ENCODE measurements at regions not wholly inside any gene's neighbourhood (a gene's known extent, or its start where the extent isn't known, plus 50 kb on each side); places are given as distances from the start of the nearest gene placed in this dataset.

DNA sequence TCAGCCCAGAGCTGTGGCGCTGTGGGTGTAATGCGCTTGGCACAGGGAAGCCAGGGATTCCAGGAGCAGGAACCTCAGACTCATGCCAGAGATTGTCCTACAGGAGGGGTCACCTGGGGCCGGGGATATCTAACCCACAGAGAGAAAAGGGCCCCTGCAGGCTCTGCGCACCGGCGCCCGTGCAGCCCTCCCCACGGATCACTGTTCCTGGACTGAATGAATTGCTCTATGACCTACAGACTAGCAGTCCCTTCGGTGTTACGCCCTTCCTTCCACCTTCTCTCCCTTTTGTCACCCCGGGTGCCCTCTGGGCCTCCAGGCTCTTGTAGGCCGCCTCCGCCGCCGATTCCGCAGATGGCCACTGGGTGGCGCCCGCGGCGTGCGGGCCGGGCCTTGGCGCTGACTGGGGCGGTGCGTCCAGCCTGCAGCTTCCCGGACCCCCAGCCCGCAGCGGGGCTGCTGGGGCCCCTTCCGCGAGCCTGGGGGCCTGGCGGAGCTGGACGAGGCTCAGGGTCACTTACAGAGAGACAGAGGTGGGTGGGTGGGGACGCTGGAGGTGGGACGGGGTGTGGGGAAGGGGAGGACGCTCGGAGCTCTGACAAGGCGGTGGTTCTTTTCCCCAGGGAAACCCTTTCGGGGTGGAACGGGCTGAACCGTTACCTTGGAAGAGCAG is 101.3 kb downstream of the IER5 start:
- no peak overlapping the region for H3K27ac ChIP-seq (ENCODE audit: control insufficient read depth, insufficient read depth, low read length)
- no peak overlapping the region for H3K9ac ChIP-seq (ENCODE audit: control insufficient read depth, extremely low read depth, insufficient read depth, low read length)
- dilution Hi-C loops (cut with MboI; ENCODE audit: extremely low pct_ligation_motif_present, low sequenced_read_pairs), result no loop called here
- H3K4me1 ChIP-seq (ENCODE audit: control insufficient read depth, extremely low read depth, insufficient read depth, low read length), result no peaks in the 10 kb centered on the region
- no peaks in the 10 kb centered on the region for H3K79me2 ChIP-seq (ENCODE audit: control insufficient read depth, insufficient read depth, low read length)
- no peak for TF ChIP-seq EZH2 (IDR thresholded peaks at IDR 0.05; ENCODE audit: low read length)
- TF ChIP-seq, protein P1, sequence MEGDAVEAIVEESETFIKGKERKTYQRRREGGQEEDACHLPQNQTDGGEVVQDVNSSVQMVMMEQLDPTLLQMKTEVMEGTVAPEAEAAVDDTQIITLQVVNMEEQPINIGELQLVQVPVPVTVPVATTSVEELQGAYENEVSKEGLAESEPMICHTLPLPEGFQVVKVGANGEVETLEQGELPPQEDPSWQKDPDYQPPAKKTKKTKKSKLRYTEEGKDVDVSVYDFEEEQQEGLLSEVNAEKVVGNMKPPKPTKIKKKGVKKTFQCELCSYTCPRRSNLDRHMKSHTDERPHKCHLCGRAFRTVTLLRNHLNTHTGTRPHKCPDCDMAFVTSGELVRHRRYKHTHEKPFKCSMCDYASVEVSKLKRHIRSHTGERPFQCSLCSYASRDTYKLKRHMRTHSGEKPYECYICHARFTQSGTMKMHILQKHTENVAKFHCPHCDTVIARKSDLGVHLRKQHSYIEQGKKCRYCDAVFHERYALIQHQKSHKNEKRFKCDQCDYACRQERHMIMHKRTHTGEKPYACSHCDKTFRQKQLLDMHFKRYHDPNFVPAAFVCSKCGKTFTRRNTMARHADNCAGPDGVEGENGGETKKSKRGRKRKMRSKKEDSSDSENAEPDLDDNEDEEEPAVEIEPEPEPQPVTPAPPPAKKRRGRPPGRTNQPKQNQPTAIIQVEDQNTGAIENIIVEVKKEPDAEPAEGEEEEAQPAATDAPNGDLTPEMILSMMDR (optimal IDR thresholded peaks at IDR 0.05 in 1 of 3, IDR thresholded peaks at IDR 0.05 in 1 of 3, conservative IDR thresholded peaks at IDR 0.05 in 1 of 3; ENCODE audit: extremely low read depth in 1 of 3, insufficient read depth in 2 of 3, low read length in 3 of 3), result peak; percentile 82 to 95 (median 93)
- H3K9me3 ChIP-seq (ENCODE audit: control insufficient read depth, low read depth, low read length), result no peaks in the 10 kb centered on the region
- no peak overlapping the region for H2AFZ ChIP-seq (ENCODE audit: control insufficient read depth, low read length)
- no peaks in the 10 kb centered on the region for H3K9me1 ChIP-seq (ENCODE audit: control insufficient read depth, extremely low read depth, insufficient read depth, low read length)
- H3K36me3 ChIP-seq (ENCODE audit: control insufficient read depth in 2 of 2, extremely low read depth in 1 of 2, insufficient read depth in 2 of 2, low read length in 2 of 2), result no peaks in the 10 kb centered on the region
- DNase-seq (ENCODE audit: low read depth, low spot score), result peak; percentile 1
- no peak for FAIRE-seq
- peaks cover 10% of the 10 kb centered on the region for H3K27me3 ChIP-seq (ENCODE audit: control insufficient read depth, extremely low read depth, insufficient read depth, low read length)
- peak overlapping the region; percentile 22 for H3K4me2 ChIP-seq (ENCODE audit: control insufficient read depth, extremely low read depth, insufficient read depth, low read depth, low read length)
- H3K4me3 ChIP-seq (ENCODE audit: control insufficient read depth in 2 of 3, extremely low read depth in 1 of 3, insufficient read depth in 2 of 3, low read depth in 1 of 3, low read length in 3 of 3), result no peak overlapping the region
- H4K20me1 ChIP-seq (ENCODE audit: control insufficient read depth, extremely low read depth, insufficient read depth, low read length), result no peaks in the 10 kb centered on the region

- FAIRE-seq, result no peak
- Histone ChIP-seq H3K36me3 (ENCODE audit: control insufficient read depth in 2 of 2, extremely low read depth in 1 of 2, insufficient read depth in 2 of 2, low read length in 2 of 2) (no peaks in the 10 kb centered on the region), H3K4me3 (ENCODE audit: control insufficient read depth in 2 of 3, extremely low read depth in 1 of 3, insufficient read depth in 2 of 3, low read depth in 1 of 3, low read length in 3 of 3) (no peak overlapping the region), H3K4me2 (ENCODE audit: control insufficient read depth, extremely low read depth, insufficient read depth, low read depth, low read length) (no peak overlapping the region), H4K20me1 (ENCODE audit: control insufficient read depth, extremely low read depth, insufficient read depth, low read length) (no peaks in the 10 kb centered on the region), H3K9me3 (ENCODE audit: control insufficient read depth, low read depth, low read length) (no peaks in the 10 kb centered on the region), H2AFZ (ENCODE audit: control insufficient read depth, low read length) (no peak overlapping the region), H3K9ac (ENCODE audit: control insufficient read depth, extremely low read depth, insufficient read depth, low read length) (no peak overlapping the region), H3K27ac (ENCODE audit: control insufficient read depth, insufficient read depth, low read length) (no peak overlapping the region), H3K79me2 (ENCODE audit: control insufficient read depth, insufficient read depth, low read length) (no peaks in the 10 kb centered on the region), H3K27me3 (ENCODE audit: control insufficient read depth, extremely low read depth, insufficient read depth, low read length) (peaks cover 10% of the 10 kb centered on the region), H3K9me1 (ENCODE audit: control insufficient read depth, extremely low read depth, insufficient read depth, low read length) (no peaks in the 10 kb centered on the region), H3K4me1 (ENCODE audit: control insufficient read depth, extremely low read depth, insufficient read depth, low read length) (no peaks in the 10 kb centered on the region)
- no peak for DNase-seq (ENCODE audit: low read depth, low spot score)
- TF ChIP-seq, protein P1 (optimal IDR thresholded peaks at IDR 0.05 in 1 of 3, IDR thresholded peaks at IDR 0.05 in 1 of 3, conservative IDR thresholded peaks at IDR 0.05 in 1 of 3; ENCODE audit: extremely low read depth in 1 of 3, insufficient read depth in 2 of 3, low read length in 3 of 3), result peak in 1 of 3 experiments; percentile 44
- no peak for TF ChIP-seq EZH2 (IDR thresholded peaks at IDR 0.05; ENCODE audit: low read length)
- dilution Hi-C loops (cut with MboI; ENCODE audit: extremely low pct_ligation_motif_present, low sequenced_read_pairs), result no loop called here
Observed at GRCh38 chr1:181190364-181191035, 102.0 kb downstream of the IER5 start.
